ENCODE measurements at regions not wholly inside any gene's neighbourhood (a gene's known extent, or its start where the extent isn't known, plus 50 kb on each side); places are given as distances from the start of the nearest gene placed in this dataset.
A peak's percentile ranks its signal among the peaks of the same experiment; 100 is the strongest.

- Histone ChIP-seq H3K36me3 (no peaks in the 10 kb centered on the region), H3K27me3 (no peaks in the 10 kb centered on the region), H3K4me1 (peaks cover 9 to 48% of the 10 kb centered on the region in 2 donors), H3K9me3 (no peaks in the 10 kb centered on the region), H3K4me3 (no peak overlapping the region), H3K27ac (peak overlapping the region in 1 of 2 donors; percentile 89)
- no peak for TF ChIP-seq CTCF (IDR thresholded peaks at IDR 0.05)
- DNase-seq (peak in 3 of 4 donors; percentile 70 to 96 (median 96)), ATAC-seq (peak; percentile 73)
- intact Hi-C loops (cut with DNase I): no loop called here
Observed at GRCh38 chr2:236971131-236971821, 114.4 kb upstream of the COPS8 start.

GRCh38 chr2:236971919-236972381, 113.7 kb upstream of the COPS8 start:
- no peaks in the 10 kb centered on the region for H3K27me3 ChIP-seq

GRCh38 chr2:236972491-236973342, 113.0 kb upstream of the COPS8 start:
- intact Hi-C loops (cut with DNase I): no loop called here
- Histone ChIP-seq H3K9me3 (no peaks in the 10 kb centered on the region), H3K4me1 (peaks cover 9 to 52% of the 10 kb centered on the region in 2 donors), H3K36me3 (no peaks in the 10 kb centered on the region), H3K4me3 (no peak overlapping the region), H3K27ac (peak overlapping the region in 1 of 2 donors; percentile 89), H3K27me3 (no peaks in the 10 kb centered on the region)
- ATAC-seq (peak; percentile 55), DNase-seq (no peak)
- TF ChIP-seq CTCF (IDR thresholded peaks at IDR 0.05): no peak

More at GRCh38 chr2:236971919-236972381, 113.7 kb upstream of the COPS8 start:
- peak overlapping the region in 1 of 2 donors; percentile 89 for H3K27ac ChIP-seq
- no peaks in the 10 kb centered on the region for H3K9me3 ChIP-seq
- H3K4me3 ChIP-seq: no peak overlapping the region
- H3K4me1 ChIP-seq: peaks cover 9 to 52% of the 10 kb centered on the region in 2 donors
- ATAC-seq: no peak
- H3K36me3 ChIP-seq: no peaks in the 10 kb centered on the region
- DNase-seq: no peak
- intact Hi-C loops (cut with DNase I): no loop called here
- no peak for TF ChIP-seq CTCF (IDR thresholded peaks at IDR 0.05)

- no peak for TF ChIP-seq CTCF (IDR thresholded peaks at IDR 0.05)
- ATAC-seq (no peak), DNase-seq (no peak)
- Histone ChIP-seq H3K4me3 (no peak overlapping the region), H3K36me3 (no peaks in the 10 kb centered on the region), H3K4me1 (peaks cover 9 to 52% of the 10 kb centered on the region in 2 donors), H3K9me3 (no peaks in the 10 kb centered on the region), H3K27me3 (no peaks in the 10 kb centered on the region), H3K27ac (peak overlapping the region in 1 of 2 donors; percentile 89)
- intact Hi-C loops (cut with DNase I): no loop called here
Observed at GRCh38 chr2:236973343-236973980, 112.2 kb upstream of the COPS8 start.

Data from left lung (tissue), 4 donors.